CD4-positive, alpha-beta T cell treated with Interleukin-2 at 100 ng/mL for 4 hours (primary cell): ENCODE measurements at regions not wholly inside any gene's neighbourhood (a gene's known extent, or its start where the extent isn't known, plus 50 kb on each side); places are given as distances from the start of the nearest gene placed in this dataset.
"Not testable (repeated sequence)": the region's sequence is repeated elsewhere in the genome, so short reads cannot be mapped to it uniquely, and the experiment has no call there.

Source experiments
- DNase-seq: peaks from one replicate; pipeline ENCODE4 v3.0.0-alpha.2; 2020; ENCODE audit warnings: low spot score

DNA sequence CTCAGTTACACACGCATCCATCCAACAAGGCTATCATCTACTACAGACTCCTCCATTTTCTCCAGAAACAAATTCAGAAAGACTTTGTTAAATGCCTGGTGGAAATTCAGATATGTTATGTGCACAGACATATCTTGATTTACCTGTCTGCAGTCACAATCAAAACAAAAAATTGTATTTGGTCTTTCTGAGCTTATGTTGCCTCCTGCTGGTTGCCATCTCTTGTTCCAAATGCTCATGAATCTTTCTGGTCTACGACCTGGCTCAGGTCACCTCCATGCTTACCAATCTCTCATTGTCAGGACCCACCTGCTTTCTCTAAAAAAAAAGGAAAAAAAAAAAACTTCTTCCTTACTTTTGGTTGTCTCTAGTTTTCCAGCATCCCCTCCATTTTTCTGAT is 169.2 kb upstream of the PLXNC1 start:
- DNase-seq: peak; percentile 44

DNA sequence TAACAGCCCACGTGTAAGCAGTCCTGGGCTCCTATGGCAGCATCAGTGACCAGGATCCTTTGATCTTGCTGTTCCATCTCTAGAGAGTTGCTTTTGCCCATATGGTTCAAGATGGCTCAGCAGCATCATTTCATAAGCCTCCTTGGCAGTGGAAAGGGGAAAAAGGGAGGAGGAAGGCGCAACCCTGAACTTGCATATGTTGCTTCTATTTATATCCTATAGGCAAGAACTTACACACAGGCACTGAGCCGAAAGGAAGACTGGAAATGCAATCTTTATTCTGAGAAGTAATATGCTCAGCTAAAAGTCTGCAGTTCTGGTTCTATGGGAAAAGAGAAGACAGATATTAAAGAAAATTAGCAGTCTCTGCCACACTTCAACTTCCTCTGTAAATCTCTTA is 167.7 kb upstream of the PLXNC1 start:
- no peak for DNase-seq

DNA sequence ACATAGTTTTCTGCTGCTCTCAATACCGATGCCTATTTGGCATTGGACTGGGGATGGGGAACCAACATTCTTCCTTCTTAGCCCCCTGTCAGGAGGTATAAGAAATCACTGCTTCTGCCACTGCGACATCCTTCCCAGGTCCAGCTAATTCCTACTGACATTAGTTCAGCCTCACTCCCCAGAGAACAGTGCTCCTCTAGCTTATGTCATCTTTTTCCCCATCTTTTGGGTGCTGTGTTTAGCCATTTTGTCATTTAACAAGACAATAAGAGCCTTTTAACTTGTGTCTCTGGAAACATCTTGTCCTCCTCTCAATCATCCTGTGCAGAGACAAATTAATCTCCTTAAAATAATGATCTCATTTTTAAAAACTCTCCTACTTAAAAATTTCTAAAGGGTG is 167.0 kb upstream of the PLXNC1 start:
- no peak for DNase-seq

GRCh38 chr12:93982771-93983315 is 165.5 kb upstream of the PLXNC1 start:
- DNase-seq: no peak

DNA sequence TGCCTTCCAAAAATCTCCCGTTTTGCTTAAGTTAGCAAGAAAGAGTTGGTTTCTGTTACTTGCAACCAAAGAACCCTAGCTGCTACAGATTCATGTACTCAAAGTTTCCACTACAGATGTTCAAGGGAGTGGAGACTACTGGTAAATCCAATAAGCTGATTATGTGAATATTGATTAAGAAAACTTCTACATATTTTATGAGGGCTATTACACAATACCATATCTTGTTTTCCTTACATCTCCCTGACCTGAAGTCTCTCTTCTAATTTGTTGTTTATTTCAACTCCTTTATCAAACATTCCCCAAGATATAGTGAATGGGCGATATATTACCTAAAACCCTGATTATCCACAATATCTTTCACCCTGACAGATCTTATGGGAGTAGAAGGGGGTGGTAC is 164.4 kb upstream of the PLXNC1 start:
- no peak for DNase-seq

- DNase-seq: no peak
These were observed 158.4 kb upstream of the PLXNC1 start for GRCh38 chr12:93989949-93990348.

DNA sequence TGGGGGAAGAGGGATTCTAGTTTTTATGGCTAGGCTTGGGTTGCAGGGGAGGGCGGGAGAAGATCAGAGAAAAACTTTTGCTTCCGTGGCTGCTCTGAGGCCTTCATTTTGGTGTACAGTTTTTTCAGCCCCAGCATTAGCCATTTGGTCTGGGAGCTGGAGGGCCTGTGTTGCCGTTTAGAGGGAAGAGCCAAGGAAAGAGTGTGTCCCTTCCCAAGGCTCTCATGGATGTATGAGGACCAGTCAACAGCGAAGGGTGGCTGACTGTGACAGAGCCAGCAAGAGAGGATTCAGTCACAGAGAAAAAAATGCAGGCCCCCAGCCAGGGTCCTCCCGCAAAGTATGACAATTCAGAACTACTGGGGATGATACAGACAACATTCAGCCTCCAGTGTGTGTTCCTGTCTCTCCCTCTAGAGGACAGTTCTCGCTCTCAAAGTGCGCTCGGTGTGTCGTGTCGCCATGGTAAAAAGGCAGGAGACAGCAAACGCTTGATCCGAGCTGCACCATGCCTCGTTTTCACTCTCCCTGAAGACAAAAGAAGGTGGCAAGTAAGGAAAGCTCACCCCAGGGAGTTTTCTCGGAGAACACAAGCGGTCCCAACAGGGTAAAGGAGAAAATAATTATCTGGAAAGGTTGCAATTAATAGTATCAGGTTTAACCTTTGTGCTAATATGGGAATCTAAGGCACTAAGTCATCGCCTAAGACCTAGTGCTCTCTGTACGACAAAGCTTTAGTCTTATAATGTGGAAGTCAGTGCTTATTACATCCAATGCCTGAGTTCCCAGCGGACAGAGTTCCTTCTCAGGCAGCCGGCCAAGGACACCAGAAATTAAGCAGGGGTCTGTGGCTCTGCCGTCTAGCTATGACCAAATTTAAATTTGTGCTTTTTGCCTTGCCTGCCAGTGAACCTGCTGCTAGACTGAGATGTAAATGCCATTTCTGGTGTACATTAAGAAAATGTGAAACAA is 157.3 kb upstream of the PLXNC1 start:
- DNase-seq: no peak

DNA sequence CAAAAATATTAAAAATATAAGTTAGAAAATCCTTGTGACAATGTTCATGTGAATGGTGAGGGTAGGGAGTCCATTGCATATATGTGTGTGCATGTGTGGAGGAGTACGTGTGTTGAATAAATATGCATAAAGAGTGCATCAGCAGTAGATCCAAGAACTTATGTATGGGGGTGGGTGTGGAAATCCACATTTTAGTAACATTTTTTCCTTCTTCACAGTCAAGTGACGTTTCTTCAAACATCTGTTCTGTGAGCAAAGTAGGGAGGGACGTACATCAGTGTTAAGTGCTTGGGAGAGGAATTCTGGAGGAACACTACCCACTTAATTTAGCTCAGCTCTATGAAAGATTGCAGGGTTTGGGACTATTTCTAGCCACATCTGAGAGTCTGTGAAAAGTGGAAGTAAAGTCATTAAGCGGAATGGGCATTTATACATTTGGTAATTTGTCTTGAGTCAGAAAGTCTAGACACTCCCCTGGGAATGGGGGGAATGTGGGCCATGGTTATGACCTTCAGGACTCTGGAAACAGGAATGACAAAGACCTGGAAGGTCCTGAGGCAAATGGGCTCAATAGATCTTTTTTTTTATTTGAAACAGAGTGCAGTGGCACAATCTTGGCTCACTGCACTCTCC is 156.4 kb upstream of the PLXNC1 start:
- DNase-seq: no peak

- DNase-seq: no peak
These were observed 153.7 kb upstream of the PLXNC1 start for GRCh38 chr12:93994721-93995120.

- no peak for DNase-seq
These were observed 152.1 kb upstream of the PLXNC1 start for GRCh38 chr12:93996321-93996720.

- no peak for DNase-seq
These were observed 146.7 kb upstream of the PLXNC1 start for GRCh38 chr12:94001691-94002090.

GRCh38 chr12:94002925-94003324 is 145.5 kb upstream of the PLXNC1 start:
- not testable (repeated sequence) for DNase-seq

DNA sequence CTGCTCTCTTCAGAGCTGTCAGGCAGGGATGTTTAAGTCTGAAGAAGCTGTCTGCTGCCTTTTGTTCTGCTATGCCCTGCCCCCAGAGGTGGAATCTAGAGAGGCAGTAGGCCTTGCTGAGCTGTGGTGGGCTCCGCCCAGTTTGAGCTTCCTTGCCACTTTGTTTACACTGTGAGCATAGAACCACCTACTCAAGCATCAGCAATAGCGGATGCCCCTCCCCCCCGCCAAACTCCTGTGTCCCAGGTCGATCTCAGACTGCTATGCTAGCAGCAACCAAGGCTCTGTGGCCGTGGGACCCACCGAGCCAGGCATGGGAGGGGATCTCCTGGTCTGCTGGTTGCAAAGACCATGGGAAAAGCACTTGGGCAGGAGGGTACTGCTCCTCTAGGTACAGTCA is 140.5 kb upstream of the PLXNC1 start:
- DNase-seq: peak; percentile 39

- DNase-seq: no peak
These were observed 138.1 kb upstream of the PLXNC1 start for GRCh38 chr12:94010307-94010706.

GRCh38 chr12:94012071-94012470 is 136.3 kb upstream of the PLXNC1 start:
- DNase-seq: no peak

- no peak for DNase-seq
These were observed 135.8 kb upstream of the PLXNC1 start for GRCh38 chr12:94012590-94012989.

DNA sequence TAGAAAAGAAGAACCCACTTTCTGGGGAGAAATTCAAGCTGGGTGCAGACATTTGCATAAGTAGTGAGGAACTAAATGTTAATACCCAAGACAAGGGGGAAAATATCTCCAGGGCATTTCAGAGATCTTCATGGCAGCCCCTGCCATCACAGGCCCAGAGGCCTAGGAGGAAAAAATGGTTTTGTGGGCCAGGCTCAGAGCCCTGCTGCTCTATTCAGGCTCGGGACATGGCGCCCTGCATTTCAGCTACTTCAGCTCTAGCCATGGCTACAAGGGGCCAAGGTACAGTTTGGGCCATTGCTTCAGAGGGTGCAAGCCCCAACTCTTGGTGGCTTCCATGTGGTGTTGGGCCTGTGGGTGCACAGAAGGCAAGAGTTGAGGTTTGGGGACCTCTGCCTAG is 131.1 kb upstream of the PLXNC1 start:
- DNase-seq: not testable (repeated sequence)

DNA sequence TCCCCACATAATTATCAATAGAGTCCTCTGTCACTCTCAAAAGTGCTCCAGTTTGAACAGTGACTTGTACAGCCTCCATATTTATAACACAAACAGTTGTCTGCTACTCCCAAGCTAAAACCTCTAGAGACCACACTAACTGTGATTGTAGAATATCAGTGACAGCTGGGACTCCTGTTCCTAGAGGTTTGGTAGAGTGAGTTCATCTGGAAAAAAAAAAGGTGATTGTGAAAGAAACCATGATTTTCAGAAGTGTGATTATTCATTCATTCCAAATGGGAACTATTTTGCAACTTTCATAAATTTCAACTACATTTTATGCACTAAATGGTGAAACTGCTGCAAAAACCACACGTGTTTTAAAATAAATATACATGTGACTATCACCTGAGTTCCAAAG is 128.0 kb upstream of the PLXNC1 start:
- no peak for DNase-seq

- no peak for DNase-seq
These were observed 124.5 kb upstream of the PLXNC1 start for GRCh38 chr12:94023879-94024278.

DNA sequence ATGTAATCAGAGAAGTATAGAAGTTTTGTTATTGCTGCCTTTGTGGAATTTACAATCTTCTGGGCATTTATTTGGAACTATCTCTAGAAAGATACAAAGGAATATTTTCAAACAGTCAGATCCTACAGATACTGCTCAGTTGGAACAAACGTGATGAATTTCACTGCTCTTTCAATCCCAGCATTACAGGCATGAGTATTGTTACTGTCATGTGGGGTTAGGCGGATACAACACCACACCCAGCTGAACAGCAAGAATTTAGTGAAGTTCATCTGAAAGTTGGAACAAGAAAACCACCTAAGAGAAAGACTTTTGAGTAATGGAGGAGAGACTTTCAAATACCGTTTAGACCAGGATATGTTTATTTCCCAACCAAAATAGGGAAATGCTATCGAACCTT is 123.3 kb upstream of the PLXNC1 start:
- no peak for DNase-seq

DNA sequence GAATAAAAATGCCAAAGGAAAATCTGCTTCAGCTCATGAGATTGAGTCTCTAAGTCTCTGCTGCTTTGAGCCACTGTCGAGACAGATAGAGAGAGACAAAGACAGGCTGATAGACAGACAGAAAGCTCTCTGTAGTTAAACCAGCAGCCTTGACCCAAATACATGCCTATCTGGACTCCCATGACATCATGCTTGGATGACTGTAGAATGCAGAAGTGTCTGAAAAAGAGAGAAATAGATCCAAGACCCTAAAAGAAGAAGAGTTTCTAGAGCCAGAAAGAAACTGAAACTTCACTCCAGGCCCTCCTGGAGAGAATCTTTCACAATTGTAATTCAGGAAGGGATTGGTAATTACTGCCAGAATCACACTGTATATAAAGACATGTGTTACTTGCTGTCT is 122.6 kb upstream of the PLXNC1 start:
- DNase-seq: no peak

DNA sequence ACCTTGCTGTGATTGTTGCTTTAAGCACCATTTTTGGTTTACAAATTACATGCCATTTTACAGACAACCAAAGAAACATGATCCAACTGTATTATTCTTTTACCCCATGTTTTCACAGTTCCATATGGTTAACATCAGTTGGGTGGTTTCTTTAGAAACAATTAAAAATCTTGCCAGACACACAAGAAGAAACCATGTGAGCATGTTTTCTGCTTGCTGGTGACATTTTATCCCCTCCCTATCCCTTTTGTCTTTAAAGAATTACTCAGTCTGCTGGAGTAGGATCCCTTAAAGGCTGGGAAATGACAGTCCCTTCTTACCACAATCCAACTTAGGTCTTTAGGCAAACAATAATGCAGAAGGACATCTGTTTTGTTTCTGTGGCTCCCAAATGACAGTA is 121.8 kb upstream of the PLXNC1 start:
- no peak for DNase-seq

GRCh38 chr12:94027561-94027960 is 120.8 kb upstream of the PLXNC1 start:
- no peak for DNase-seq
